AG08396 (cell line): ENCODE measurements at regions not wholly inside any gene's neighbourhood (a gene's known extent, or its start where the extent isn't known, plus 50 kb on each side); places are given as distances from the start of the nearest gene placed in this dataset.

Experiments used
- DNase-seq: peaks from one replicate; pipeline ENCODE4 v3.0.0; 2012; ENCODE audit warnings: low spot score, mixed read lengths

DNA sequence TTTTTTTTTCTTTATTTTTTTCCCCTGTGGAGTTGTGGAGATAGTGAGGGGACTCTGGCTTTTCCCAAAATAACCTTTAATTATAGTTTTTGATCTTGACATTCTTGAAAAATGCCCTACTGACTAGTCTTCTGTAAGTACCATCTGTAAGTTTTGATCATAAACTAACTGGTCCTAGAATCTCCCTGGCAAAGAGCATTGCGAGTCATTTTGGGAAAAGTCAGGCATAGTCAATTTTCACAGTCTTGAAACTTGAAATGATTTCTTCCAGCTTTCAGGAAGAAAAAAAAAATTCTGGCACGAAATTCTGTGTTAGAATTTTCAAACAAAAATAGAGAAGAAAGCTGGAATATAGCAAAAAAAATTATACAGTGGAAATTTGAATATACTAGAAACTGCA is 181.2 kb upstream of the SNX7 start:
- DNase-seq: no peak

- no peak for DNase-seq
These were observed 183.4 kb upstream of the SNX7 start for GRCh38 chr1:98478121-98478520.

DNA sequence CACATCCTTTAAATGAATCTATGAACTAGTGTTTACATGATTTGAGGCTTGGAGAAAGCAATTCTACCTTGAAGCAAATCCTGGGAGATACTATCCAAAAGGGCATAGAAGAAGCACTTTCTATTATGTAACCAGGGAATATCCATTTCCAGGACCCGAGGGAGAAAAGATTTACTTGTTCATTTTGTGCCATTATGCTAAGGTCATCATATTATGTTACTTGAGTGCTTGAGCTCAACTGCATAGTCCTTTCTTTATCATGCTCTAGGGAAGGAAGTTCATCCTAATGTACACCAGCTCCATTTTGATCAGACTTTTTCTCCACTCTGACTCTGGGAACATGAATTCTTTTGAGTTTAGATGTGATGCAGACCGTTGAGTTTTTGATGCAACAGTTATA is 188.6 kb upstream of the SNX7 start:
- no peak for DNase-seq

DNA sequence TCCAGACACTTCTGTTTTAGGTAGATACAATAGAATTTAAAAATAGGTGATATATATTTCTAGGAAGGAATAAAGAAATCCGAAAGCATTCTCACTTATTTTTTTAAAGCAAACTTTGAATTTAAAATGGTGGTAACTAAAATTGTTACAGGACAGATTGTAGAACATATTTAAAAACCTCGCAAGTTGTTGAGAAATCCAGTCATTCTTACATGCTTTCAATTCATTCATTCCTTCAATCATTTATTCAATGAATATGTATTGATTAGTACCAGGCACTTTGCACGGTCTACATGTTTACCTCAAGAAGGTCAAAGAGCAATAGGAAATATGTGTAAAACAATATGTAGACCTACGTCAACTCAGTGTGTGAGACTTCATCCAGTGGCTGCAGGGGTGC is 189.9 kb upstream of the SNX7 start:
- no peak for DNase-seq

DNA sequence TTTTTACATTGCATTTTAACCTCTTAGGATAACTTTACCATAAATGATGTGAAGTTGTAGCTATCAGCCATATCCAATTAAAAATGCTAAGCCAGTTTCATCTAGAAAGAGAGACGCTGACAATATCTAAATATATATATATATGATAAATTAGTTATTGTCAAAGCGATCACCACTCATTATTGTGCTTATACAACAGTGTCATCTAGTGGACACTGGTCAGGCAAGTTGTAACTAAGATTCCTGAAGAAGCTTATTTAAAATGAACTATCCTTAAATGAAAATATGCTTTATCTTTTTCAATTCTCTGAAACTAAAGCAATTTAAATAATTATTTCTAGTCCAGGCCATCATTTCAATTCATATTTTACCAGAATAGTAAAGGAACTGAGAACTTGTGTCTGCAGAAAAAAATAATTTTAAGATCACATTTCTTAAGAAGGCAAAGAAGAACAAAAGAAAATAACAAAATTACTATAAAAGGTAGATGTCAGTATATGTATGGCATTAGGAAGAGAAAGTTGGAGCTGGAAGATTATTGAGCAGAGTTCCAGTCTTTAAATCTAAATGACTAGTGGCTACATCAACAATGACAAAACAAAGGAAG is 193.3 kb upstream of the SNX7 start:
- DNase-seq: peak; percentile 36

DNA sequence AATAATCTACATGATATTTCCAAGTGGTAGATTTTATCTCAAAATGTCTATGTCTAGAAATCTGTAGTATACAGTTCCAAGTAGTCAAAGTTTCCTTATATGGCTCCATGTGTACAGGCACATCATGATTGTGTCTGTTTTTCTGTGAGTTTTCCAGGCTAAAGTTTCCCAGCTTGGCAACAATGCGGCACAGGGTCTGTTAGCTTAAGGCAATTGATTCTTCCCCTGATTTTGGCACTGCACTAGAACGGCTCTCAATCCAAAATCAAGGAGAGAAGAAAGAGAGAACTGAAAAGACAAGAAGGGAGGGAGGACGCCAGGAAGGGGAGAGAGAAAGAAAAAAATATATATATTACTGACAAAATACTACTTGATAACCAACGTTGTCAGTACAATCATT is 193.9 kb upstream of the SNX7 start:
- no peak for DNase-seq

DNA sequence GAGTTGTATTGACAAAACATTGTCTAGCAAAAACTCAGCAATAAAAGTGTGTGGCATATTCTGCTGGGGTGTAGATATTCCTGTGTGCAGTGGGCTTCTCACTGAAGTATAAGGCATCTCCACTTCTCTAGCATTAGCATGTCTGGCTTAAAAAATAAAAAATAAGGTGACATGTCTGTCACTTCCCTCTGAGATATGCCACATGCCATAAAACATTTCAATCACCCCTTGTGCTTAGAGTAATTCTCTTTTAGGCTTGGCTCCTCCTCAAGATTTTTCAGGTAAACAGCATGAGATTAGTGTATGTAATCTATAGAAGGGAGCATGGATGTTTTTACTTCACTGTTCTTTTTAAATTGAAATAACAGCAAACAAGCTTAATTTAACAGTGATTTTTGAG is 194.4 kb upstream of the SNX7 start:
- no peak for DNase-seq

- DNase-seq: no peak
These were observed 199.6 kb upstream of the SNX7 start for GRCh38 chr1:98461873-98462385.

DNA sequence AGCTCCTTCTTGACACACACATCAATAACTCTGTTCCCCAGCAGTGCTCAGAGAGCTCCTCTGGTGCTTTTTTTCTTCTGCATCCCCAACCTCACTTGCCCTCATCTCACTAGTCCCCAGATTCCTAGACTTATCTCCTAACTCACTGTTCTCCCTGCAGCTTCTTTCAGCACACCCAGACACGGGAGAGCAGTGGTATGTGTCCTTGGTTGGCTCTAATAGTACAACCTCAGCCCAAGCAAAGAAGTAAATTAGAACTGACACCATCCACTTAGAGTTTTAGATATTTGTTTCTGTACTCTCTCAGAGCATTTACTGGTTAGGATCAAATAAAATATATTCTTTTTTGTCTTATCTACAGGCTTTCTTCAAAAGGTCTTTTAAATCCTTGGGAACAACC is 201.4 kb upstream of the SNX7 start:
- DNase-seq: no peak

GRCh38 chr1:98459486-98459870 is 202.0 kb upstream of the SNX7 start:
- no peak for DNase-seq

DNA sequence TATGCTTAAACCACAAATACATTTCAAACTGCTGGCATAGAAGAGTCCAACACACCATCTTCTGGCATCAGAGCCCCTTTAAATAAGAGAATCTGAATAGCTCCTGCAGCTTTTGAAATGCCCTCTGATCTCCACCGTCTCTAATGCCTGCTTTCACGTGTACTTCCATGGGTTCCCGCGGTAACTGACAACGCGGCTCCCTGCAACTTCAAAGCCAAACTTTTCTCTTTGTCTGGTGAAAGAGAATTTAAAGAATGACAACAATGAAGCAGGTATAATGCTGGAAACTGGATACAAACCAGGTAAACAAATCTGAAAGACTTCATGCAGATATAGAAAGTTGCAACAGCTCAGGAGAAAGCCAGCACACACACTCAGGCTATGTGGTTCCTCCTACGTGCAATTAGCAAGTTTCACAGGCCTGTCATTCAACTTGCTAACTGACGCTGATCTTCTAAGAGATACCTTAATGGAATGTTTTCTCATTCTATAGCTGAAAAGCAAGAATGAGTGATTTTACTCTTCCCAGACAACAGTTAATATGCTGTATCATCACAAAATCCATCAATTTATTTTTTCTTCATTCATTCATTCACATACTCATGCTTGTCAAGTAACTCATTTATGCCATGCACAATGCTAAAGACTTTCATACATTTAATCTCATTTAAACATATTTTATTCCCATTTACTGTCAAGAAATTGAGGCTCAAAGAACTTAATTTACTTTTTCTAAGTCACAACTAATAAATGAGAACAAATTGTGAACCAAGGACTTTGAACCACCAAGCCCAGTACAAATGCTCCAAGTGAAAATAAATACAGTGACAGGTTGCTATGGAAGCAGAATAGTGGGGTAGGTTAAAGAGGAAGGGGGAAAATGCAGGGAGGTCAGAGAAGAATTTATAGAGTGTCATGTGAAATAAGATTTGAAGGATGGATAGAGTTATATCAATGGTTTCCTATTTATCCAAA is 202.7 kb upstream of the SNX7 start:
- DNase-seq: no peak

DNA sequence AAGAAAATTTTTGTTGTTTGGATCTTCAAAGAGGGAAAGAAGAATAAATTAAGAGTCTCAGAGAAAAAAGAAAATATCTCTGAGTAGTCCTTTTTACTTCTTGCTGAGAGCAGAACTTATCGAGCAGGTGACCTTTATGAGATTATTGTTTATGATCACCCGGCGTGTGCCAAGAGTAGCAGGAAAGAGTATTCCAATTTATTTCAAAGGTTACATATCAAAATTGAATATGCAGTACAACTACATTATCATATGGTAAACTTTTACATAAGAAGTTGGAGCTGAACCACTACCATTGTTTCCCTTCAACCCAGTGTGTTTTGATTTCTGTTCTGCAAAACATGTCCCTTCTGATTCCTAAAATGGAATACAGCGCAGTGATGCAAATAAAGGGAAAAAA is 204.3 kb upstream of the SNX7 start:
- no peak for DNase-seq

GRCh38 chr1:98454666-98455065 is 206.9 kb upstream of the SNX7 start:
- DNase-seq: no peak

- DNase-seq: no peak
These were observed 208.5 kb upstream of the SNX7 start for GRCh38 chr1:98453066-98453465.

DNA sequence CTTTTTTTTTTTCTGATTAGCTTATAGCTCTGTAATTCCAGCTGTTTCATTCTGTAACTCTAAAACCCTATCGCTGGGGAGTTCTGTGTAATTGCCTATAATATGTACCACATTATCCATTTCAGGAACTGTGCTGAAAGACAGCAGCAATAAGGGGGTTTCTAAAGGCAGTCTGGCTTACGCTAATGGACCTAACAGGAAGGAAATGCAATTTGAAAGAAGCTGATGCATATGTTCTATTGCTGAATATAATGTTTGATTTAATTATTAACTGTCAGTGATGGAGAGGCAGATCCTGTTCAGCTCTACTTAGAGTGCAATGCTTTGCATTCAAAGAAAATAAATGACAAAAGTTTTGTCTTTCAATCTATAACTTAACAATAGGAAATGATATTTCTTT is 209.4 kb upstream of the SNX7 start:
- DNase-seq: no peak

DNA sequence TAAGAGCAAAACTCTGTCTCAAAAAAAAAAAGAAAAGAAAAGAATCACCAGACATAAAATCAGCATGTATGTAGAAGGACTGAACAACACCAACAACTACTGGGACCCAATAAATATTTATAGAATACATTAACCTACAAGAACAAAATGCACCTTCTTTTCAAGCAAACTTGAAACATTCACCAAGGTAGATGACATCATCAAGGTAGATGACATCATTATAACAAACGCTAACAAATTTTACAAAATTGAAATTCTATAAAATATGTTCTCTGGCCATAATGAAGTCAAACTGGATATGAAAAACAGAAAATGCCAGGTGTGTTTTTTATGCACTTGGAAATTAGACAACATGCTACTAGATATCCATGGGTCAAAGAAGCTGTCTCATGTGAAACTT is 220.2 kb upstream of the SNX7 start:
- DNase-seq: no peak

GRCh38 chr1:98439471-98439870 is 222.1 kb upstream of the SNX7 start:
- no peak for DNase-seq

- DNase-seq: no peak
These were observed 224.0 kb upstream of the SNX7 start for GRCh38 chr1:98437540-98437939.

- no peak for DNase-seq
These were observed 224.5 kb upstream of the SNX7 start for GRCh38 chr1:98437011-98437410.

DNA sequence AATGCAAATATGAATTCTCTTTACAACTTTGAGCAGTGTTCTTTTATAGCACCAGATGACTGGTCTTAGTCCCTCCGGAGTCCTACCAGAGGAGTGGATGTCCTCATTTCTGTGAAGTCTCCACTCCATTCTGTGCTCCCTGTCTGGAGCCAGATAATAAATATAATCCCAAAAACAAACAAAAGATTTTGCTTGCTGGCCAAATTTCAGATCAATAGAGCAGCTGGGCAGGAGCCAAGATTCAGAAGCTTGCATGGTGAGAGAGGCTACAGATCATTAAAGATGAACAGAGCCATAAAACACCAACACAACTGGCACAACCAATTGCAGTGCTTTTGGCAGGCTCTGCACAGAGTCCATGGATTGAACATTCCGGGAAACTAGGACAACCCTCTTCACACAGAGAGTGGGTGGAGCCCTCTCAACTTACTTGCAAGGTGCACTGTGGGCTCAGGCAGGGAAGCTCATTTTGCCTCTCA is 231.5 kb upstream of the SNX7 start:
- no peak for DNase-seq

DNA sequence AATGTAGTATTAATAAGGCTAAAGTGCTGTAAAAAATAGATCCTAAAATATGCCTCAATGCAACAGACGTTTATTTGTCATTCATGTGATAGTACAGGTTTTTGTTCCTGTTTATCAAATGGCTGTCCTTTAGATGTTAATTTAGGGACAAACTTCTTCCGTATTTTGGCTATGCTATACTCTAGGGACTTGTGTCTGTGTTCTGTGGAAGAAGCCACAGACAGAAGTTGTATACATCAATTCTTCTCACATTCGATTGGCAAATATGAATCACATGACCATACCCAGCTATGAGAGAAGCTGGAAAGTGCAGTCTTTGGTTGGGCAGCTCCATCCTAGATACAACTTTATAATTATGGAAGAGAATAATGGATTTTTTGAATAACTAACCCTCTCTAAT is 232.7 kb upstream of the SNX7 start:
- DNase-seq: no peak

DNA sequence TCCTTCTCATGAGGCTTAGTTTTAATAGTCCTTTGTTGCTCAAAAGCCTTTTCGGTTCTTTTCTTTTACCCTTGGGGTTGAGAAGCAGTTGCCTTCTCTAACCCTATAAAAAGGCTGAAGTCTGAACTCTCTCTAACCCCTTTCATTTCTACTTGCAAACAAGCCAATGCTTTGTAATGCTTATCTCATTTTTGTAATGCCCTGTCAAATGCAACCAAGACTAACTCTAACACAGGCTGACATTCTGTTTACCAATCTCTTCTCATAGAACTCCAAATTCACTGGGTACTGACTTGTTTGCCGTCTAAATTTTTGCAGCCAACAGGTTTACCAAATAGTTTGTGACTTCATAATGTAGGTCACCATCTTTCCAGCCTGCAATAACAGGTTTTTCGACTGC is 233.9 kb upstream of the SNX7 start:
- no peak for DNase-seq

- DNase-seq: no peak
These were observed 235.4 kb upstream of the SNX7 start for GRCh38 chr1:98426092-98426491.
